PC-3 (cell line): ENCODE measurements at regions not wholly inside any gene's neighbourhood (a gene's known extent, or its start where the extent isn't known, plus 50 kb on each side); places are given as distances from the start of the nearest gene placed in this dataset.
"Not testable (repeated sequence)": the region's sequence is repeated elsewhere in the genome, so short reads cannot be mapped to it uniquely, and the experiment has no call there.

Experiments
- ATAC-seq: fragments of 200-7000 bp; cut with Tn5 transposase; 2 replicates; pipeline ENCODE4 v1.9.1; 2020; ENCODE audit warnings: mild to moderate bottlenecking, moderate library complexity
- BruUV-seq: library from RNA; stranded (reverse); fragments of 400-500 nt; replicated peaks from 2 replicates; lab custom pipeline; 2021; lab: Mats Ljungman, UMichigan
- CTCF ChIA-PET: fragments of 300-600 bp; sonication (Branson Sonifier 250); formaldehyde crosslinking; loops from one replicate; lab custom pipeline; 2022; ENCODE audit warnings: antibody characterized with exemption; lab: Charles Lee
- POLR2A ChIA-PET: fragments of 300-600 bp; sonication (Branson Sonifier 250); formaldehyde crosslinking; loops from one replicate; lab custom pipeline; 2022; ENCODE audit warnings: antibody characterized with exemption; ENCODE audit not compliant: unreplicated experiment; lab: Charles Lee
- DNase-seq: peaks from one replicate; pipeline ENCODE4 v3.0.0-alpha.2; 2015
- H2AFZ ChIP-seq: fragments of 300-600 bp; sonication (generic); 2 replicates; pipeline ENCODE4 v1.6.0; 2016; ENCODE audit warnings: antibody characterized with exemption, low read length
- H3F3A ChIP-seq: fragments of 300-600 bp; sonication (generic); one replicate; pipeline ENCODE4 v1.6.0; 2017; ENCODE audit warnings: antibody characterized with exemption, low read length, control low read depth, mild to moderate bottlenecking; ENCODE audit not compliant: unreplicated experiment
- H3K27ac ChIP-seq: fragments of 300-600 bp; sonication (generic); 2 replicates; pipeline ENCODE4 v1.5.1; 2016; ENCODE audit warnings: mild to moderate bottlenecking, low read length
- H3K27me3 ChIP-seq: fragments of 300-600 bp; sonication (generic); 2 replicates; pipeline ENCODE4 v1.6.1; 2016; ENCODE audit warnings: low read length, mixed read lengths
- H3K36me3 ChIP-seq: fragments of 300-600 bp; sonication (generic); 2 replicates; pipeline ENCODE4 v1.6.1; 2016; ENCODE audit warnings: low read depth, mixed run types, low read length, mixed read lengths
- H3K4me1 ChIP-seq: fragments of 300-600 bp; sonication (generic); 2 replicates; pipeline ENCODE4 v1.5.1; 2016; ENCODE audit warnings: low read length; ENCODE audit not compliant: insufficient read depth
- H3K4me2 ChIP-seq: fragments of 300-600 bp; sonication (generic); 2 replicates; pipeline ENCODE4 v1.6.0; 2016; ENCODE audit warnings: low read length
- H3K4me3 ChIP-seq: fragments of 300-600 bp; sonication (generic); 2 replicates; pipeline ENCODE4 v1.5.1; 2016; ENCODE audit warnings: mild to moderate bottlenecking, low read length, mixed read lengths
- H3K79me2 ChIP-seq: fragments of 300-600 bp; sonication (generic); 2 replicates; pipeline ENCODE4 v1.6.1; 2017; ENCODE audit warnings: low read length, mixed read lengths
- H3K9ac ChIP-seq: fragments of 300-600 bp; sonication (generic); 2 replicates; pipeline ENCODE4 v1.6.0; 2016; ENCODE audit warnings: mild to moderate bottlenecking, low read length
- H3K9me2 ChIP-seq: fragments of 300-600 bp; sonication (generic); replicated peaks from 2 replicates; pipeline ENCODE4 v1.6.1; 2016; ENCODE audit warnings: mixed run types, low read length, mixed read lengths
- H3K9me3 ChIP-seq: fragments of 300-600 bp; sonication (generic); 2 replicates; pipeline ENCODE4 v1.6.1; 2016; ENCODE audit warnings: low read length, mixed read lengths
- H4K20me1 ChIP-seq: fragments of 300-600 bp; sonication (generic); 2 replicates; pipeline ENCODE4 v1.6.1; 2016; ENCODE audit warnings: low read length, mixed read lengths
- EZH2 ChIP-seq: fragments of 300-600 bp; sonication (generic); IDR thresholded peaks from one replicate; pipeline ENCODE4 v1.6.1; 2017; ENCODE audit warnings: antibody characterized with exemption, mild to moderate bottlenecking, low read length; ENCODE audit not compliant: unreplicated experiment
- EZH2phosphoT487 ChIP-seq: fragments of 300-600 bp; sonication (generic); IDR thresholded peaks from 2 replicates; pipeline ENCODE4 v1.6.1; 2018; ENCODE audit warnings: mild to moderate bottlenecking, antibody characterized with exemption, low read length, borderline replicate concordance
- intact Hi-C: fragments of 100-400 bp; cut with micrococcal nuclease; formaldehyde crosslinking; loops from 2 replicates; pipeline ENCODE4 v1.9.0; 2023
- TF ChIP-seq, protein P1 (sequence below): fragments of 300-600 bp; sonication (generic); conservative IDR thresholded peaks from 2 replicates; pipeline ENCODE4 v1.5.1; 2017; ENCODE audit warnings: antibody characterized with exemption, low read depth, mild to moderate bottlenecking, low read length

GRCh38 chr4:181849472-181849871 lies 393.7 kb upstream of the TENM3 start:
- Histone ChIP-seq H3K27me3 (no peaks in the 10 kb centered on the region), H3K79me2 (no peaks in the 10 kb centered on the region), H3F3A (no peaks in the 10 kb centered on the region), H3K9ac (no peak overlapping the region), H3K9me3 (no peaks in the 10 kb centered on the region), H3K36me3 (no peaks in the 10 kb centered on the region), H4K20me1 (no peaks in the 10 kb centered on the region), H3K4me1 (no peaks in the 10 kb centered on the region), H3K9me2 (no peaks in the 10 kb centered on the region), H3K4me3 (no peak overlapping the region), H2AFZ (no peak overlapping the region), H3K4me2 (no peak overlapping the region), H3K27ac (no peak overlapping the region)
- CTCF ChIA-PET: no interaction called here
- intact Hi-C loops: no loop called here
- ATAC-seq: no peak
- BruUV-seq: no TSS peak
- no peak for DNase-seq
- POLR2A ChIA-PET: no interaction called here
- TF ChIP-seq, protein P1, sequence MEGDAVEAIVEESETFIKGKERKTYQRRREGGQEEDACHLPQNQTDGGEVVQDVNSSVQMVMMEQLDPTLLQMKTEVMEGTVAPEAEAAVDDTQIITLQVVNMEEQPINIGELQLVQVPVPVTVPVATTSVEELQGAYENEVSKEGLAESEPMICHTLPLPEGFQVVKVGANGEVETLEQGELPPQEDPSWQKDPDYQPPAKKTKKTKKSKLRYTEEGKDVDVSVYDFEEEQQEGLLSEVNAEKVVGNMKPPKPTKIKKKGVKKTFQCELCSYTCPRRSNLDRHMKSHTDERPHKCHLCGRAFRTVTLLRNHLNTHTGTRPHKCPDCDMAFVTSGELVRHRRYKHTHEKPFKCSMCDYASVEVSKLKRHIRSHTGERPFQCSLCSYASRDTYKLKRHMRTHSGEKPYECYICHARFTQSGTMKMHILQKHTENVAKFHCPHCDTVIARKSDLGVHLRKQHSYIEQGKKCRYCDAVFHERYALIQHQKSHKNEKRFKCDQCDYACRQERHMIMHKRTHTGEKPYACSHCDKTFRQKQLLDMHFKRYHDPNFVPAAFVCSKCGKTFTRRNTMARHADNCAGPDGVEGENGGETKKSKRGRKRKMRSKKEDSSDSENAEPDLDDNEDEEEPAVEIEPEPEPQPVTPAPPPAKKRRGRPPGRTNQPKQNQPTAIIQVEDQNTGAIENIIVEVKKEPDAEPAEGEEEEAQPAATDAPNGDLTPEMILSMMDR: no peak
- TF ChIP-seq EZH2 (no peak), EZH2phosphoT487 (no peak)

DNA sequence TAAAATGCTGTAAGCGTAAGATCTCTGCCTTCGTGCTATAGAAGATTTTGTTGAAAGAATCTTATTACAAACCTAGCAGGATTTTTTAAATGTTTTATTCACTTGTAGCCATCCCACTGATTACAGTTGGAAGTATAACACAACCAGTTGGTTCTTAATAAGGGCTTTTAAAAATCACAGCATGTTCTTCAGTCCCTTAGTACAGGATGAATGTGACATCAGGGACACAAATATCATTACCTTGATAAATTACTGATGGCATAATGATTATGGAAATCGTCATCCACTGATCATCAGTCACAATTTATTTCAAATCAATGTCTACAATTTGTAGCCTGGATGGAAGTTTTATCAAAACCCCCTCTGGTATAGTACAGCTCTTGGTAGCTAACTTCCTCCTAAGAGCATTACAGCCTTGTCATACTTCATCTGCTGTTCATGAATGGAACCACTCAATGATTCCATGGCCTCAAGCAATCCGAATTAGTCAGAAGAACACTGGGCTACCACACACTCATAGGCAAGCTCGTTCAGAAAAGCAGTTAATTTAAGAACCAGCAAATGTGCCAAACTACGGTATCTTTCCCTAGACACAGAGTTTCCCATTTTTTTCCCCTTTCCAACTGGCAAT lies 389.2 kb upstream of the TENM3 start:
- Histone ChIP-seq H2AFZ (no peak overlapping the region), H3K4me3 (no peak overlapping the region), H3K36me3 (no peaks in the 10 kb centered on the region), H3K27ac (no peak overlapping the region), H3K27me3 (no peaks in the 10 kb centered on the region), H3K9ac (no peak overlapping the region), H3K9me2 (no peaks in the 10 kb centered on the region), H3K4me2 (no peak overlapping the region), H3K79me2 (no peaks in the 10 kb centered on the region), H3F3A (no peaks in the 10 kb centered on the region), H4K20me1 (no peaks in the 10 kb centered on the region), H3K4me1 (no peaks in the 10 kb centered on the region), H3K9me3 (no peaks in the 10 kb centered on the region)
- POLR2A ChIA-PET: no interaction called here
- TF ChIP-seq EZH2phosphoT487: no peak
- TF ChIP-seq EZH2: no peak
- TF ChIP-seq, protein P1: no peak
- no peak for ATAC-seq
- DNase-seq: no peak
- no TSS peak for BruUV-seq
- intact Hi-C loops: no loop called here
- CTCF ChIA-PET: no interaction called here

- ChIA-PET CTCF (no interaction called here), POLR2A (no interaction called here)
- H3K79me2 ChIP-seq: no peaks in the 10 kb centered on the region
- H3K9me3 ChIP-seq: no peaks in the 10 kb centered on the region
- H2AFZ ChIP-seq: no peak overlapping the region
- no peaks in the 10 kb centered on the region for H4K20me1 ChIP-seq
- H3K4me2 ChIP-seq: no peak overlapping the region
- no peaks in the 10 kb centered on the region for H3F3A ChIP-seq
- H3K4me1 ChIP-seq: no peaks in the 10 kb centered on the region
- no peak overlapping the region for H3K4me3 ChIP-seq
- no peak overlapping the region for H3K27ac ChIP-seq
- intact Hi-C loops: no loop called here
- no peaks in the 10 kb centered on the region for H3K9me2 ChIP-seq
- no peaks in the 10 kb centered on the region for H3K27me3 ChIP-seq
- no peak overlapping the region for H3K9ac ChIP-seq
- ATAC-seq (no peak), DNase-seq (no peak)
- no peak for TF ChIP-seq EZH2
- TF ChIP-seq EZH2phosphoT487: no peak
- TF ChIP-seq, protein P1: no peak
- BruUV-seq: no TSS peak
- no peaks in the 10 kb centered on the region for H3K36me3 ChIP-seq
These were observed 387.9 kb upstream of the TENM3 start for GRCh38 chr4:181855307-181855706.

DNA sequence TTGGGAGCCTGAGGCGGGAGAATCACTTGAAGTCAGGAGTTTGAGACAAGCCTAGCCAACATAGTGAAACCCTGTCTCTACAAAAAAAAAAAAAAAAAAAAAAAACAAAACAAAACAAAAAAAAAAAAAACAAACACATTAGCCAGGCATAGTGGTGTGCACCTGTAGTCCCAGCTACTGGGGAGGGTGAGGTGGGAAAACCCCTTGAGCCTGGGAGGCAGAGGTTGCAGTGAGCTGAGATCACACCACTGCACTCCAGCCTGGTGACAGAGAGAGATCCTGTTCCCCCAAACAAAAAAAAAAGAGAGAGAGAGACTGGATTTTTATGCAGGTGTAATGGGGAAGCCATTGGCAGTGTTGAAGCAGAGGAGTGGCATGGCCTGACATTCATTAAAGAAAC lies 385.7 kb upstream of the TENM3 start:
- H3K4me2 ChIP-seq, H3K9me3 ChIP-seq, CTCF ChIA-PET, POLR2A ChIA-PET, H3K4me1 ChIP-seq, intact Hi-C loops, H3K27me3 ChIP-seq, H3K9me2 ChIP-seq, H4K20me1 ChIP-seq, H3K79me2 ChIP-seq, BruUV-seq, H3F3A ChIP-seq, H3K4me3 ChIP-seq, DNase-seq, H3K9ac ChIP-seq, H3K27ac ChIP-seq, H3K36me3 ChIP-seq, H2AFZ ChIP-seq, ATAC-seq: not testable (repeated sequence)
